ENCODE measurements at regions not wholly inside any gene's neighbourhood (a gene's known extent, or its start where the extent isn't known, plus 50 kb on each side); places are given as distances from the start of the nearest gene placed in this dataset.

GRCh38 chr17:27083408-27084185, 210.3 kb upstream of the WSB1 start:
- TF ChIP-seq POLR2AphosphoS5 (IDR thresholded peaks at IDR 0.05; ENCODE audit: low read depth, low read length) (no peak), POLR2A (IDR thresholded peaks at IDR 0.05; ENCODE audit: low read depth, low read length) (no peak), TAF1 (IDR thresholded peaks at IDR 0.05; ENCODE audit: borderline replicate concordance, low read depth, low read length) (no peak)
